GM12878 (cell line): ENCODE measurements at regions not wholly inside any gene's neighbourhood (a gene's known extent, or its start where the extent isn't known, plus 50 kb on each side); places are given as distances from the start of the nearest gene placed in this dataset.

ENCODE experiments used
- ATAC-seq: fragments of 200-7000 bp; cut with Tn5 transposase; 3 replicates; pipeline ENCODE4 v1.9.1; 2020; ENCODE audit warnings: mild to moderate bottlenecking, moderate library complexity
- BruUV-seq: library from RNA; stranded (reverse); fragments of 400-500 nt; replicated peaks from 2 replicates; lab custom pipeline; 2021; lab: Mats Ljungman, UMichigan
- CTCF ChIA-PET: fragments of 300-600 bp; sonication (Branson Sonifier 250); formaldehyde crosslinking; extraction: SDS; loops from one replicate; lab custom pipeline; 2021; ENCODE audit warnings: inconsistent platforms; lab: Yijun Ruan, JAX
- POLR2A ChIA-PET: fragments of 350-600 bp; formaldehyde crosslinking; extraction: SDS; loops from one replicate; lab custom pipeline; 2021; ENCODE audit warnings: inconsistent platforms; lab: Charles Lee
- RAD21 ChIA-PET: fragments of 300-600 bp; sonication (Branson Sonifier 250); formaldehyde crosslinking; loops from one replicate; lab custom pipeline; 2023; ENCODE audit warnings: antibody characterized with exemption; ENCODE audit not compliant: unreplicated experiment; lab: Charles Lee
- SMC1A ChIA-PET: fragments of 300-600 bp; sonication (Branson Sonifier 250); formaldehyde crosslinking; loops from one replicate; lab custom pipeline; 2023; ENCODE audit not compliant: unreplicated experiment, uncharacterized antibody; lab: Charles Lee
- DNase-seq: peaks from one replicate; pipeline ENCODE4 v3.0.0-alpha.2; 2011; ENCODE audit warnings: low read depth, low spot score
- FAIRE-seq: peaks from 3 replicates; lab custom pipeline; 2011; peaks lifted over from hg19 to GRCh38; lab: Jason Lieb, UNC
- H2AFZ ChIP-seq: 2 replicates; pipeline ENCODE4 v1.6.0; 2011; ENCODE audit warnings: low read depth, low read length, control low read depth; ENCODE audit not compliant: control insufficient read depth
- H3K27ac ChIP-seq: 2 replicates; pipeline ENCODE4 v1.5.1; 2011; ENCODE audit warnings: control low read depth; ENCODE audit not compliant: control insufficient read depth, insufficient read depth
- H3K27me3 ChIP-seq, 2 experiments: replicated peaks in 1 of 2; 2 replicates each; pipeline versions ENCODE4 v1.6.0 to v1.6.1; 2011; ENCODE audit warnings: low read length in 1 of 2; ENCODE audit not compliant: control insufficient read depth in 2 of 2, insufficient read depth in 2 of 2
- H3K36me3 ChIP-seq, 2 experiments: 2 replicates each; pipeline ENCODE4 v1.5.1; 2011; ENCODE audit warnings: low read length in 1 of 2; ENCODE audit not compliant: control insufficient read depth in 2 of 2, insufficient read depth in 2 of 2
- H3K4me1 ChIP-seq: 2 replicates; pipeline ENCODE4 v1.6.1; 2011; ENCODE audit warnings: mild to moderate bottlenecking, low read length, moderate library complexity, mixed read lengths; ENCODE audit not compliant: control insufficient read depth, insufficient read depth
- H3K4me2 ChIP-seq: 2 replicates; pipeline ENCODE4 v1.6.0; 2011; ENCODE audit warnings: control low read depth; ENCODE audit not compliant: control insufficient read depth, insufficient read depth
- H3K4me3 ChIP-seq: fragments of 200-600 bp; sonication (generic); 2 replicates; pipeline ENCODE4 v1.5.1; 2016
- H3K79me2 ChIP-seq: 2 replicates; pipeline ENCODE4 v1.6.0; 2011; ENCODE audit warnings: low read length; ENCODE audit not compliant: control insufficient read depth, insufficient read depth
- H3K9ac ChIP-seq: 2 replicates; pipeline ENCODE4 v1.8.0; 2011; ENCODE audit warnings: low read length, control low read depth, mixed read lengths; ENCODE audit not compliant: control insufficient read depth, insufficient read depth
- H3K9me3 ChIP-seq: replicated peaks from 3 replicates; pipeline ENCODE4 v1.5.1; 2011; ENCODE audit warnings: mild to moderate bottlenecking, low read length; ENCODE audit not compliant: control insufficient read depth, insufficient read depth
- H4K20me1 ChIP-seq: 2 replicates; pipeline ENCODE4 v1.6.0; 2011; ENCODE audit not compliant: control insufficient read depth, insufficient read depth
- ATF7 ChIP-seq: fragments of 450-650 bp; IDR thresholded peaks from 2 replicates; pipeline ENCODE4 v1.6.1; 2016; ENCODE audit warnings: low read depth, mild to moderate bottlenecking
- MLLT1 ChIP-seq: fragments of 450-650 bp; IDR thresholded peaks from 2 replicates; pipeline ENCODE4 v1.6.1; 2016; ENCODE audit warnings: mild to moderate bottlenecking
- NFXL1 ChIP-seq: fragments of 450-650 bp; IDR thresholded peaks from 2 replicates; pipeline ENCODE4 v1.6.1; 2017; ENCODE audit warnings: antibody characterized with exemption, mild to moderate bottlenecking, borderline replicate concordance
- RAD51 ChIP-seq: fragments of 450-650 bp; IDR thresholded peaks from 2 replicates; pipeline ENCODE4 v1.6.1; 2016; ENCODE audit warnings: moderate library complexity, mild to moderate bottlenecking, inconsistent platforms
- RBBP5 ChIP-seq: fragments of 200-600 bp; sonication (generic); conservative IDR thresholded peaks from 2 replicates; pipeline ENCODE4 v1.6.1; 2016
- STAT1 ChIP-seq: fragments of 450-650 bp; conservative IDR thresholded peaks from 2 replicates; pipeline ENCODE4 v1.6.1; 2014; ENCODE audit warnings: antibody characterized with exemption, mild to moderate bottlenecking
- USF1 ChIP-seq: IDR thresholded peaks from 2 replicates; pipeline ENCODE4 v1.6.1; 2011; ENCODE audit warnings: borderline replicate concordance, low read depth, mild to moderate bottlenecking, moderate library complexity, mixed read lengths, low read length; ENCODE audit not compliant: insufficient read depth; ENCODE audit errors: extremely low read length
- ZBED1 ChIP-seq: IDR thresholded peaks from 2 replicates; pipeline ENCODE4 v1.6.1; 2016; ENCODE audit warnings: borderline replicate concordance
- ZBTB11 ChIP-seq: fragments of 450-650 bp; formaldehyde crosslinking; IDR thresholded peaks from 2 replicates; pipeline ENCODE4 v1.5.0; 2022; ENCODE audit warnings: mild to moderate bottlenecking, missing genetic modification characterization
- WGBS: methylation state at CpG from one replicate; pipeline ENCODE4 v1.1.6; 2016; ENCODE audit warnings: low lambda C conversion rate; ENCODE audit not compliant: insufficient replicate concordance, insufficient coverage; ENCODE audit errors: missing lambda C conversion rate; 5-methylcytosine and 5-hydroxymethylcytosine counted together
- in situ Hi-C: fragments of 300-500 bp; cut with MboI; formaldehyde crosslinking; loops from 9 replicates; pipeline ENCODE4 v1.14.3; 2018; ENCODE audit warnings: mixed read lengths
- intact Hi-C: fragments of 100-400 bp; cut with micrococcal nuclease; formaldehyde crosslinking; loops from one replicate; pipeline ENCODE4 v1.14.2; 2022; ENCODE audit not compliant: unreplicated experiment

- TF ChIP-seq MLLT1 = no peak
- TF ChIP-seq ZBED1 = no peak
- TF ChIP-seq STAT1 = no peak
Measured at GRCh38 chrX:45557387-45557786, 356.7 kb upstream of the DIPK2B start (continued).

GRCh38 chrX:45554736-45555135 is 354.1 kb upstream of the DIPK2B start:
- FAIRE-seq (no peak), DNase-seq (no peak), ATAC-seq (no peak)
- H4K20me1 ChIP-seq = no peaks in the 10 kb centered on the region
- H2AFZ ChIP-seq = no peak overlapping the region
- no peaks in the 10 kb centered on the region for H3K79me2 ChIP-seq
- ChIA-PET SMC1A (interaction anchor here (1.1 kb wide), 1 partner anchor 15 kb away, joined by 4 read pairs; no protein-coding TSS in a partner anchor), CTCF (no interaction called here), RAD21 (no interaction called here), POLR2A (no interaction called here)
- 79% methylated on average over 1 of the region's 1 CpG for WGBS
- intact Hi-C loops = no loop called here
- no peaks in the 10 kb centered on the region for H3K9me3 ChIP-seq
- H3K4me3 ChIP-seq = no peak overlapping the region
- no TSS peak for BruUV-seq
- no peaks in the 10 kb centered on the region for H3K4me1 ChIP-seq
- H3K27ac ChIP-seq = no peak overlapping the region
- H3K9ac ChIP-seq = no peak overlapping the region
- in situ Hi-C loops = no loop called here
- H3K4me2 ChIP-seq = no peak overlapping the region
- TF ChIP-seq NFXL1 = no peak
- no peak for TF ChIP-seq ATF7
- TF ChIP-seq ZBTB11 (CRISPR knock-in tag) = no peak
- no peak for TF ChIP-seq RBBP5
- TF ChIP-seq USF1 = no peak
- no peak for TF ChIP-seq RAD51
- H3K27me3 ChIP-seq = no peaks in the 10 kb centered on the region
- H3K36me3 ChIP-seq = no peaks in the 10 kb centered on the region
